DOHH2 (cell line): ENCODE measurements at regions not wholly inside any gene's neighbourhood (a gene's known extent, or its start where the extent isn't known, plus 50 kb on each side); places are given as distances from the start of the nearest gene placed in this dataset.

Experiments
- H3F3A ChIP-seq: fragments of 200-600 bp; sonication (generic), shearing (Covaris generic); 2 replicates; pipeline ENCODE4 v1.6.0; 2016; ENCODE audit warnings: antibody characterized with exemption, mild to moderate bottlenecking; ENCODE audit not compliant: control insufficient read depth, insufficient read depth
- H3K27ac ChIP-seq: fragments of 200-600 bp; sonication (generic); 2 replicates; pipeline ENCODE4 v1.5.1; 2014; ENCODE audit warnings: low read depth, mild to moderate bottlenecking, low read length, moderate library complexity
- H3K27me3 ChIP-seq: fragments of 200-600 bp; sonication (generic); 2 replicates; pipeline ENCODE4 v1.6.1; 2014; ENCODE audit warnings: mild to moderate bottlenecking, low read length, mixed read lengths; ENCODE audit not compliant: control insufficient read depth
- H3K36me3 ChIP-seq: fragments of 200-600 bp; sonication (generic); 2 replicates; pipeline ENCODE4 v1.6.1; 2014; ENCODE audit warnings: mild to moderate bottlenecking, low read length, moderate library complexity, mixed read lengths; ENCODE audit not compliant: control insufficient read depth
- H3K4me1 ChIP-seq: fragments of 200-600 bp; sonication (generic); 2 replicates; pipeline ENCODE4 v1.6.1; 2014; ENCODE audit warnings: mild to moderate bottlenecking, low read length, mixed read lengths; ENCODE audit not compliant: control insufficient read depth
- H3K4me2 ChIP-seq: fragments of 200-600 bp; sonication (generic); 2 replicates; pipeline ENCODE4 v1.6.0; 2014; ENCODE audit warnings: mild to moderate bottlenecking, low read length, moderate library complexity
- H3K4me3 ChIP-seq: fragments of 200-600 bp; sonication (generic); 2 replicates; pipeline ENCODE4 v1.5.1; 2014; ENCODE audit warnings: mild to moderate bottlenecking, low read length, mixed read lengths
- H3K79me2 ChIP-seq: fragments of 200-600 bp; sonication (generic); 2 replicates; pipeline ENCODE4 v1.6.1; 2014; ENCODE audit warnings: mild to moderate bottlenecking, low read length, mixed read lengths; ENCODE audit not compliant: control insufficient read depth
- H3K9me2 ChIP-seq: fragments of 200-600 bp; sonication (generic); replicated peaks from 2 replicates; pipeline ENCODE4 v1.6.1; 2014; ENCODE audit warnings: mild to moderate bottlenecking, low read length, mixed read lengths; ENCODE audit not compliant: control insufficient read depth
- H3K9me3 ChIP-seq: fragments of 200-600 bp; sonication (generic); 2 replicates; pipeline ENCODE4 v1.6.1; 2014; ENCODE audit warnings: antibody characterized with exemption, low read length, mixed read lengths; ENCODE audit not compliant: control insufficient read depth, insufficient read depth
- H4K20me1 ChIP-seq: fragments of 200-600 bp; sonication (generic); 2 replicates; pipeline ENCODE4 v1.6.0; 2014; ENCODE audit warnings: low read depth, mild to moderate bottlenecking, antibody characterized with exemption, low read length, moderate library complexity; ENCODE audit not compliant: control insufficient read depth, insufficient read depth
- EZH2phosphoT487 ChIP-seq: fragments of 200-600 bp; sonication (generic); IDR thresholded peaks from 2 replicates; pipeline ENCODE4 v1.6.1; 2017; ENCODE audit warnings: borderline replicate concordance, mild to moderate bottlenecking, antibody characterized with exemption, low read length, moderate library complexity, mixed read lengths
- TF ChIP-seq, protein P1 (sequence below): fragments of 200-600 bp; sonication (generic); IDR thresholded peaks from one replicate; pipeline ENCODE4 v1.5.1; 2014; ENCODE audit warnings: antibody characterized with exemption, mild to moderate bottlenecking, low read depth, low read length; ENCODE audit not compliant: poor library complexity, severe bottlenecking

DNA sequence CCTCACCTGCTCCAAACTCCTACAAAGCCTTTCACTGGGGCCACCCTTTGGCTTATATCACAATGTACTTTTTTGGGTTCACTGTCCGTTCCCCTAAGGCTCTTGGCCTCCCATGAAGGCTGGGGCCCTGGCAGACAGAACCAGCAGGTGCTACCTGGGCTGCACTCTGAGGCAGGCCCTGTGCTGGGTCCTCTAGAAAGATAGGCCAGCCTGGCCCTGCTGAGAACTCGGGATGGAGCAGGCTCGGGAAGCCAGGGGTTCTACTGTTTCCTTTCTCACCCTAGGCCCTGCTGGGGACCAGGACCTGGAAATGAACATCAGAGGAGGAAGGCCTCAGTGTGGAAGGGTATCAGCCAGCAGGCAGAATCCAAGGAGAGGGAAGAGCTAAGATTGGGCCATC lies 79.5 kb downstream of the MRPL14 start:
- Histone ChIP-seq H3K9me2 (no peaks in the 10 kb centered on the region), H3F3A (no peaks in the 10 kb centered on the region), H3K4me2 (no peak overlapping the region), H3K79me2 (no peaks in the 10 kb centered on the region), H3K9me3 (peaks cover 8% of the 10 kb centered on the region; the same call in 1 of the 2 replicates), H3K4me3 (no peak overlapping the region), H3K36me3 (no peaks in the 10 kb centered on the region), H3K27me3 (peaks cover 13% of the 10 kb centered on the region), H3K27ac (no peak overlapping the region), H4K20me1 (no peaks in the 10 kb centered on the region), H3K4me1 (no peaks in the 10 kb centered on the region)
- TF ChIP-seq, protein P1, sequence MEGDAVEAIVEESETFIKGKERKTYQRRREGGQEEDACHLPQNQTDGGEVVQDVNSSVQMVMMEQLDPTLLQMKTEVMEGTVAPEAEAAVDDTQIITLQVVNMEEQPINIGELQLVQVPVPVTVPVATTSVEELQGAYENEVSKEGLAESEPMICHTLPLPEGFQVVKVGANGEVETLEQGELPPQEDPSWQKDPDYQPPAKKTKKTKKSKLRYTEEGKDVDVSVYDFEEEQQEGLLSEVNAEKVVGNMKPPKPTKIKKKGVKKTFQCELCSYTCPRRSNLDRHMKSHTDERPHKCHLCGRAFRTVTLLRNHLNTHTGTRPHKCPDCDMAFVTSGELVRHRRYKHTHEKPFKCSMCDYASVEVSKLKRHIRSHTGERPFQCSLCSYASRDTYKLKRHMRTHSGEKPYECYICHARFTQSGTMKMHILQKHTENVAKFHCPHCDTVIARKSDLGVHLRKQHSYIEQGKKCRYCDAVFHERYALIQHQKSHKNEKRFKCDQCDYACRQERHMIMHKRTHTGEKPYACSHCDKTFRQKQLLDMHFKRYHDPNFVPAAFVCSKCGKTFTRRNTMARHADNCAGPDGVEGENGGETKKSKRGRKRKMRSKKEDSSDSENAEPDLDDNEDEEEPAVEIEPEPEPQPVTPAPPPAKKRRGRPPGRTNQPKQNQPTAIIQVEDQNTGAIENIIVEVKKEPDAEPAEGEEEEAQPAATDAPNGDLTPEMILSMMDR: no peak
- no peak for TF ChIP-seq EZH2phosphoT487

DNA sequence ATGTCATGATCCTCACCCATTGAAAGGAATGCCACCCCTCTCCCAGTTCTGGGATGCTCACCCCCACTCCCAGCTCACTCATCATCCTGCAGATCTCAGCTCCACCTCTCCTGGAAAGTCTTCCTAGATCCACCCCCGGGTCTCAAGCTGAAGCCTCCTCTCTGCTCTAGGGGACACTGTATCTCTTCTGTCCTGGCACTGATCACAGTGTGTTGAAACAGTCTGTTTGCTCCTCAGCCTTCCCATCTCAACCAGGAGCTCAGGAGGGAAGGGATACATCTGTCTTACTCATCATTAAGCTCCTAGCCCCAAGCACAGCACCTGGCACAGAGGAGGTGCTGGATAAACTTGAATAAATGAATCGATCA lies 80.1 kb downstream of the MRPL14 start:
- Histone ChIP-seq H3K4me3 (no peak overlapping the region), H3K79me2 (no peaks in the 10 kb centered on the region), H3K36me3 (no peaks in the 10 kb centered on the region), H3F3A (no peaks in the 10 kb centered on the region), H3K9me3 (peaks cover 8% of the 10 kb centered on the region; the same call in 1 of the 2 replicates), H3K27me3 (peaks cover 9% of the 10 kb centered on the region; the same call in 1 of the 2 replicates), H3K27ac (no peak overlapping the region), H3K9me2 (no peaks in the 10 kb centered on the region), H3K4me1 (no peaks in the 10 kb centered on the region), H3K4me2 (no peak overlapping the region), H4K20me1 (no peaks in the 10 kb centered on the region)
- no peak for TF ChIP-seq EZH2phosphoT487
- TF ChIP-seq, protein P1: no peak

DNA sequence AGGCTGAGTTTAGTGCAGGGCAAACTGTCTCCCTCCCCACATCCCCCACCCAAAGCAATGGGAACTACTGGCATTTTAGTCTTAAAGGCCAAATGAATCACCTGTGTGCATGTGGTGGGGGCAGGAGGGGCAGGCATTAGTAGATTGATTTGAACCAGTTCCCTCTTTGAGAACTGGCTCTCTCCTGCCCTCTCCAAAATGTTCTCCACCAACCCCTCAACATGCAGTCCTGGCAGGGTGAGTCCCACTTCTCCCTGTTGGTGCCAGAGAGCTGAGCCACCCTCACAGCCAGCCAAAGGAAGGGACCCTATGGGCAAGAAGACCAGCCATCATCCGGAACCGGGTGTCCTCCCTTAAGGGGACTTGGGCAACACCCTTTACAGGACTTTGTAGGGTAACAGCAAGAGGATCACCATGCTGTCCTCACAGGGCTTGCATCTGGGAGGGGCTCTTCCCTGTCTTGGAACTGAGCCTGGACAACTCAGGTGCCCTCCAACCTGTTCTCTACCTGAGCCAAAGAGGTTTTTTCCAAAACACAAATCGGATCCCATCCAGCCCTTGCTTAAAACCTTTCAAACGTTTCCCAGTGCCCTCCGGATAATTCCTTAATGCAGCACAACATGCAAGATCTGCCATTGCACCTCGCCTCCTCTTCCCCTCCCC lies 80.6 kb downstream of the MRPL14 start:
- H3K36me3 ChIP-seq: no peaks in the 10 kb centered on the region
- H3K27me3 ChIP-seq: peaks cover 4% of the 10 kb centered on the region; the same call in 1 of the 2 replicates
- H4K20me1 ChIP-seq: no peaks in the 10 kb centered on the region
- no peaks in the 10 kb centered on the region for H3F3A ChIP-seq
- no peaks in the 10 kb centered on the region for H3K4me1 ChIP-seq
- no peak overlapping the region for H3K27ac ChIP-seq
- no peak for TF ChIP-seq EZH2phosphoT487
- TF ChIP-seq, protein P1: no peak
- no peaks in the 10 kb centered on the region for H3K9me2 ChIP-seq
- H3K79me2 ChIP-seq: no peaks in the 10 kb centered on the region
- no peak overlapping the region for H3K4me3 ChIP-seq
- no peak overlapping the region for H3K4me2 ChIP-seq
- H3K9me3 ChIP-seq: peaks cover 8% of the 10 kb centered on the region; the same call in 1 of the 2 replicates
